ENCODE measurements at regions not wholly inside any gene's neighbourhood (a gene's known extent, or its start where the extent isn't known, plus 50 kb on each side); places are given as distances from the start of the nearest gene placed in this dataset.

DNA sequence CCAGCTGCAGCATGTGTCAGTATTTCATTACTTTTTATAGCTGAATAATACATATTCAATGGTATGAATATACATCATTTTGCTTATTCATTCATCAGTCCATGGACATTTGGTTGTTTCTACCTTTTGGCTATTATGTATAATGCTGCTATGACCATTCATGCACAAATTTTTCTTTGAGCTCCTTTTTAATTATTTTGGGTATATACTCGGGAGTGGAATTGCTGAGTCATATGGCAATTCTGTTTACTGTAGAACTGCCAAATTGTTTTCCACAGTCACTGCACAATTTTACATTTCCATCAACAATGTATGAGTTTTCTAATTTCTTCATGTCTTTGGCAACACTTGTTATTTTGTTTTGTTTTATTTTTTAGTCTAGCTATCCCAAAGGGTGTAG, 405.9 kb upstream of the PITX2 start:
- TF ChIP-seq YY1 (IDR thresholded peaks at IDR 0.05; ENCODE audit: low read depth) (no peak), RAD21 (IDR thresholded peaks at IDR 0.05; ENCODE audit: low read depth) (no peak), TCF12 (IDR thresholded peaks at IDR 0.05; ENCODE audit: low read depth) (no peak), NFIC (IDR thresholded peaks at IDR 0.05) (no peak), TEAD4 (IDR thresholded peaks at IDR 0.05) (no peak), ZBTB7A (IDR thresholded peaks at IDR 0.05; ENCODE audit: low read depth) (no peak), TAF1 (IDR thresholded peaks at IDR 0.05; ENCODE audit: low read depth) (no peak), FOXM1 (IDR thresholded peaks at IDR 0.05; ENCODE audit: borderline replicate concordance, low read depth) (no peak), CEBPB (IDR thresholded peaks at IDR 0.05) (no peak), CREB1 (IDR thresholded peaks at IDR 0.05; ENCODE audit: low read depth) (no peak), EGR1 (IDR thresholded peaks at IDR 0.05) (no peak), EP300 (IDR thresholded peaks at IDR 0.05; ENCODE audit: borderline replicate concordance) (no peak)
- TF ChIP-seq, protein P1, sequence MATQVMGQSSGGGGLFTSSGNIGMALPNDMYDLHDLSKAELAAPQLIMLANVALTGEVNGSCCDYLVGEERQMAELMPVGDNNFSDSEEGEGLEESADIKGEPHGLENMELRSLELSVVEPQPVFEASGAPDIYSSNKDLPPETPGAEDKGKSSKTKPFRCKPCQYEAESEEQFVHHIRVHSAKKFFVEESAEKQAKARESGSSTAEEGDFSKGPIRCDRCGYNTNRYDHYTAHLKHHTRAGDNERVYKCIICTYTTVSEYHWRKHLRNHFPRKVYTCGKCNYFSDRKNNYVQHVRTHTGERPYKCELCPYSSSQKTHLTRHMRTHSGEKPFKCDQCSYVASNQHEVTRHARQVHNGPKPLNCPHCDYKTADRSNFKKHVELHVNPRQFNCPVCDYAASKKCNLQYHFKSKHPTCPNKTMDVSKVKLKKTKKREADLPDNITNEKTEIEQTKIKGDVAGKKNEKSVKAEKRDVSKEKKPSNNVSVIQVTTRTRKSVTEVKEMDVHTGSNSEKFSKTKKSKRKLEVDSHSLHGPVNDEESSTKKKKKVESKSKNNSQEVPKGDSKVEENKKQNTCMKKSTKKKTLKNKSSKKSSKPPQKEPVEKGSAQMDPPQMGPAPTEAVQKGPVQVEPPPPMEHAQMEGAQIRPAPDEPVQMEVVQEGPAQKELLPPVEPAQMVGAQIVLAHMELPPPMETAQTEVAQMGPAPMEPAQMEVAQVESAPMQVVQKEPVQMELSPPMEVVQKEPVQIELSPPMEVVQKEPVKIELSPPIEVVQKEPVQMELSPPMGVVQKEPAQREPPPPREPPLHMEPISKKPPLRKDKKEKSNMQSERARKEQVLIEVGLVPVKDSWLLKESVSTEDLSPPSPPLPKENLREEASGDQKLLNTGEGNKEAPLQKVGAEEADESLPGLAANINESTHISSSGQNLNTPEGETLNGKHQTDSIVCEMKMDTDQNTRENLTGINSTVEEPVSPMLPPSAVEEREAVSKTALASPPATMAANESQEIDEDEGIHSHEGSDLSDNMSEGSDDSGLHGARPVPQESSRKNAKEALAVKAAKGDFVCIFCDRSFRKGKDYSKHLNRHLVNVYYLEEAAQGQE (IDR thresholded peaks at IDR 0.05; ENCODE audit: low read depth): no peak
- TF ChIP-seq, protein P2, sequence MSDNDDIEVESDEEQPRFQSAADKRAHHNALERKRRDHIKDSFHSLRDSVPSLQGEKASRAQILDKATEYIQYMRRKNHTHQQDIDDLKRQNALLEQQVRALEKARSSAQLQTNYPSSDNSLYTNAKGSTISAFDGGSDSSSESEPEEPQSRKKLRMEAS (IDR thresholded peaks at IDR 0.05): no peak
- TF ChIP-seq, protein P3, sequence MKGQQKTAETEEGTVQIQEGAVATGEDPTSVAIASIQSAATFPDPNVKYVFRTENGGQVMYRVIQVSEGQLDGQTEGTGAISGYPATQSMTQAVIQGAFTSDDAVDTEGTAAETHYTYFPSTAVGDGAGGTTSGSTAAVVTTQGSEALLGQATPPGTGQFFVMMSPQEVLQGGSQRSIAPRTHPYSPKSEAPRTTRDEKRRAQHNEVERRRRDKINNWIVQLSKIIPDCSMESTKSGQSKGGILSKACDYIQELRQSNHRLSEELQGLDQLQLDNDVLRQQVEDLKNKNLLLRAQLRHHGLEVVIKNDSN (IDR thresholded peaks at IDR 0.05): no peak

DNA sequence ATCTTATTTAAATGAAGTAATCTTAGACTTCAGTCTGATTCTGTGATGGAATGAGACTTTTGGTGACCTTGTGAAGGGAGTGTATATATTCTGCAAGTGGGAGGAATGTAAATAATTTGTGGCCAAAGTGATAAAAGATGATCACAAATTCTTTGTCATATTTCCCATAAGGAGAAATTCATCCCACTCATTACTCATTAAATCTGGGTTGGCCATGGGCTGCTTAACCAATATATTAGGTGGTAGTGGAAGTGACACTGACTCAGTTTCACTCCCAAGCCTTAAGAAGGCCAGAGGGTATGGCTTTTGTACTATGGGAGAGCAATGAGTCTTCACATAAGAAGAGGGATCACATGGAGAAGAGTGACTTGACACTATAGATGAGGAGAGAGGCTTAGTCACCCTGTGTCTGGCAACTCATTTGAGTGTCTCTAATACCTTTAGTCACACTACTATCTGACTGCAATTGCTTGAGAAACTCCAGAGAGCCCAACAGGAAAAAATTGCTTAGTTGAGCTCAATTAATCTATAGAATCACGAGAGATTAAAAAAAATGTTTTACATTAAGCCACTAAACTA, 408.2 kb upstream of the PITX2 start:
- TF ChIP-seq RAD21 (IDR thresholded peaks at IDR 0.05; ENCODE audit: low read depth): no peak
- no peak for TF ChIP-seq CEBPB (IDR thresholded peaks at IDR 0.05)
- no peak for TF ChIP-seq YY1 (IDR thresholded peaks at IDR 0.05; ENCODE audit: low read depth)
- no peak for TF ChIP-seq ZBTB7A (IDR thresholded peaks at IDR 0.05; ENCODE audit: low read depth)
- TF ChIP-seq TEAD4 (IDR thresholded peaks at IDR 0.05): no peak
- TF ChIP-seq, protein P2 (IDR thresholded peaks at IDR 0.05): no peak
- no peak for TF ChIP-seq CREB1 (IDR thresholded peaks at IDR 0.05; ENCODE audit: low read depth)
- TF ChIP-seq EP300 (IDR thresholded peaks at IDR 0.05; ENCODE audit: borderline replicate concordance): no peak
- TF ChIP-seq, protein P1 (IDR thresholded peaks at IDR 0.05; ENCODE audit: low read depth): no peak

DNA sequence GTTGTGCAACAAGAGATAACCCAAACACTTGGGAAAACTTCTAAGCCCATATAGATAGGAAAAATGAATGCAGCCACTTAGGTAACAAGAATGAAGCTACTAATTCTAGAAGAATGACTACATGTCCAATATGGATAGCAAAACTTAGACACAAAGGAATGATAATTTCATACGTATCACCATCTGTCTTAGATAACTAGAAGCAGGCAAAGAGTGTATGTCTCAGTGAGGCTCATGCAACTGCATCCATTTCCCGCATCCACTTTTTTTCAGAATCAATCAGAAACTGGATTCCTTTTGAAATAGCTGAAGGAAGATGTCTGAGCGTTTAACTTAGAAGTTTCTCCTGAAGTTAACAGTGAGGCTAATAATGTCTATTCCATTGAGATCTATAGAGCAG, 408.7 kb upstream of the PITX2 start:
- TF ChIP-seq ZBTB7A (IDR thresholded peaks at IDR 0.05; ENCODE audit: low read depth): no peak
- TF ChIP-seq NFIC (IDR thresholded peaks at IDR 0.05): no peak
- TF ChIP-seq EGR1 (IDR thresholded peaks at IDR 0.05): no peak
- TF ChIP-seq FOXM1 (IDR thresholded peaks at IDR 0.05; ENCODE audit: borderline replicate concordance, low read depth): no peak
- TF ChIP-seq, protein P3 (IDR thresholded peaks at IDR 0.05): no peak

DNA sequence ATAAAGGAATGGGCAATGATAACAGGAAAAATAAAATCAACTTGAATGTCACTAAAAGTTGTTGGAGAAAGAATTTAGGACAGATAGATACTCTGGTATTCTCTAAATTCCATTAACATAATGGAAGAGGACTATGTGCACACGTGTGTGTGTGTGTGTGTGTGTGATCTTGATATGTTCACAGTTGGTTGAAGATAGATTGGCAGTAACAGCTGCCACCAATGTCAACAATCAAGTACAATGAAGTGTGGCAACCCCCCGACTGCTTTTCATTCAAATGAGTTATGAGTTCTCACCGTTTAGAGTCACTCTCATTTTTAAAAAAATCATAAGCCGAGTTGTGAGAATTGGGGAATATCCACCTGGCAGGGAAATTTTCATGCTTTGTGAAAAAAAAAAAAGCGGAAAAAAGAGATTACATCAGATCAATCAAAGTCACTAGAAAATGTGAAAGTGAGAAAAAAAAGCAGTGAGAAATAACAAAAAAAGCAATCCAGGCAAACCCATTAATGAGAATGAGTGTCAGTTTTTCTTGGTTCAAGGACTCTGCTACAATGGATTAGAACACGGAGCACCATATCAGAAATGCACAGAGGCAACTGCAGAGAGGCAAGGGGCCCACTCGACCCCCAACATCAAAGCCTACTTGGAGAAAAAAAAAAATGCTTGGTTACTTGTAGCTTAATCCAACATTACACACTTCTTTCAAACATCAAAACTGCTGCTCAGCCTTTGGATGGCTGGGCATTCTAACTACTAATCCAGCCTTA, 414.9 kb upstream of the PITX2 start:
- TF ChIP-seq RAD21 (IDR thresholded peaks at IDR 0.05; ENCODE audit: low read depth) (no peak), CEBPB (IDR thresholded peaks at IDR 0.05) (no peak), FOXM1 (IDR thresholded peaks at IDR 0.05; ENCODE audit: borderline replicate concordance, low read depth) (no peak), YY1 (IDR thresholded peaks at IDR 0.05; ENCODE audit: low read depth) (no peak), ZBTB7A (IDR thresholded peaks at IDR 0.05; ENCODE audit: low read depth) (no peak), TAF1 (IDR thresholded peaks at IDR 0.05; ENCODE audit: low read depth) (no peak), TCF12 (IDR thresholded peaks at IDR 0.05; ENCODE audit: low read depth) (no peak), CREB1 (IDR thresholded peaks at IDR 0.05; ENCODE audit: low read depth) (no peak), EP300 (IDR thresholded peaks at IDR 0.05; ENCODE audit: borderline replicate concordance) (no peak), EGR1 (IDR thresholded peaks at IDR 0.05) (no peak)
- TF ChIP-seq, protein P2 (IDR thresholded peaks at IDR 0.05): no peak

DNA sequence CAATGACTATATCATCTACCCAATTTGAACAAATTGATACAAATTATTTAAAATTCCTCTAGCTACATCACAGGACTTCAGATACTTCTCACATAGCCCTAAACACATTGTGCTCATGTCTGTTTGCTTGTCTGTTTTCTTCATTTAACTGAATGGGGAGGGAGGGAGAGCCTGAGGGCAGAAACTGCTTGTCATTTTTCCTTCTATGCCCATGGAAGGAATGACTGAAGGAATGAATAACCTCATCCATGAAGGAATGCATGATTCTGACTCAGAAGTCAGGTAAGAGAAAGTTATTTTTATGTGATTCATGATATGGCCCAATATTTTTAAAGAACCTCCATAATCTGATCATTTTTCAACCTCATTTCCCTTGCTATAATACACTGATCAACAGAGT, 418.0 kb upstream of the PITX2 start:
- TF ChIP-seq, protein P2 (IDR thresholded peaks at IDR 0.05): no peak
- TF ChIP-seq TCF12 (IDR thresholded peaks at IDR 0.05; ENCODE audit: low read depth) (no peak), YY1 (IDR thresholded peaks at IDR 0.05; ENCODE audit: low read depth) (no peak), EGR1 (IDR thresholded peaks at IDR 0.05) (no peak), EP300 (IDR thresholded peaks at IDR 0.05; ENCODE audit: borderline replicate concordance) (no peak), RAD21 (IDR thresholded peaks at IDR 0.05; ENCODE audit: low read depth) (no peak), TEAD4 (IDR thresholded peaks at IDR 0.05) (no peak), CEBPB (IDR thresholded peaks at IDR 0.05) (no peak), CREB1 (IDR thresholded peaks at IDR 0.05; ENCODE audit: low read depth) (no peak), ZBTB7A (IDR thresholded peaks at IDR 0.05; ENCODE audit: low read depth) (no peak), NFIC (IDR thresholded peaks at IDR 0.05) (no peak)
- TF ChIP-seq, protein P3 (IDR thresholded peaks at IDR 0.05): no peak
- TF ChIP-seq, protein P1 (IDR thresholded peaks at IDR 0.05; ENCODE audit: low read depth): no peak

Measured in Ishikawa (cell line).